Neural cell (in vitro differentiated cells): ENCODE measurements at regions not wholly inside any gene's neighbourhood (a gene's known extent, or its start where the extent isn't known, plus 50 kb on each side); places are given as distances from the start of the nearest gene placed in this dataset.

ENCODE experiments used
- H2AFZ ChIP-seq: fragments of 200-600, 300-800 bp; sonication (generic), shearing (Covaris generic); 2 replicates; pipeline ENCODE4 v1.6.0; 2014; ENCODE audit warnings: low read depth, mild to moderate bottlenecking, antibody characterized with exemption, low read length, moderate library complexity
- H3F3A ChIP-seq: fragments of 200-600 bp; shearing (Covaris generic); 2 replicates; pipeline ENCODE4 v1.6.1; 2016; ENCODE audit warnings: mild to moderate bottlenecking, moderate library complexity, mixed read lengths, antibody characterized with exemption, low read length; ENCODE audit not compliant: insufficient read depth, poor library complexity, severe bottlenecking
- H3K27ac ChIP-seq: fragments of 200-600, 300-800 bp; sonication (generic), shearing (Covaris generic); 2 replicates; pipeline ENCODE4 v1.5.1; 2014; ENCODE audit warnings: mild to moderate bottlenecking, low read length, moderate library complexity
- H3K27me3 ChIP-seq: fragments of 300-800, 200-600 bp; sonication (generic), shearing (Covaris generic); 2 replicates; pipeline ENCODE4 v1.6.0; 2014; ENCODE audit warnings: mild to moderate bottlenecking, low read depth, low read length, moderate library complexity; ENCODE audit not compliant: insufficient read depth
- H3K36me3 ChIP-seq: fragments of 300-800, 200-600 bp; sonication (generic), shearing (Covaris generic); 2 replicates; pipeline ENCODE4 v1.5.1; 2014; ENCODE audit warnings: mild to moderate bottlenecking, antibody characterized with exemption, low read length, moderate library complexity; ENCODE audit not compliant: insufficient read depth
- H3K4me2 ChIP-seq: fragments of 300-800, 200-600 bp; sonication (generic), shearing (Covaris generic); 2 replicates; pipeline ENCODE4 v1.6.0; 2014; ENCODE audit warnings: mild to moderate bottlenecking, low read length
- H3K4me3 ChIP-seq: fragments of 300-800, 200-600 bp; sonication (generic), shearing (Covaris generic); 2 replicates; pipeline ENCODE4 v1.5.1; 2014; ENCODE audit warnings: mild to moderate bottlenecking, low read length, moderate library complexity
- H3K79me2 ChIP-seq: fragments of 200-600 bp; shearing (Covaris generic); replicated peaks from 2 replicates; pipeline ENCODE4 v1.6.0; 2014; ENCODE audit warnings: mild to moderate bottlenecking, low read length, moderate library complexity; ENCODE audit not compliant: insufficient read depth
- H3K9ac ChIP-seq: fragments of 300-800, 200-600 bp; sonication (generic), shearing (Covaris generic); 2 replicates; pipeline ENCODE4 v1.6.1; 2016; ENCODE audit warnings: mild to moderate bottlenecking, low read length, mixed read lengths
- H3K9me2 ChIP-seq: fragments of 200-600 bp; shearing (Covaris generic); 2 replicates; pipeline ENCODE4 v1.6.1; 2016; ENCODE audit warnings: mild to moderate bottlenecking, low read length, mixed read lengths; ENCODE audit not compliant: insufficient read depth
- H3K9me3 ChIP-seq: fragments of 200-600, 300-800 bp; sonication (generic), shearing (Covaris generic); 2 replicates; pipeline ENCODE4 v1.6.1; 2016; ENCODE audit warnings: mild to moderate bottlenecking, mixed run types, low read length, moderate library complexity, mixed read lengths
- H4K20me1 ChIP-seq: fragments of 200-600 bp; shearing (Covaris generic); 2 replicates; pipeline ENCODE4 v1.6.1; 2016; ENCODE audit warnings: mild to moderate bottlenecking, mixed run types; ENCODE audit not compliant: insufficient read depth
- TAF1 ChIP-seq: IDR thresholded peaks from 2 replicates; pipeline ENCODE4 v1.6.1; 2012; ENCODE audit warnings: low read depth

GRCh38 chr13:44626176-44626575 lies 50.0 kb upstream of the TSC22D1 start:
- no peak overlapping the region for H2AFZ ChIP-seq
- no peaks in the 10 kb centered on the region for H3K9me2 ChIP-seq
- no peak overlapping the region for H3K4me3 ChIP-seq
- H4K20me1 ChIP-seq: no peaks in the 10 kb centered on the region
- H3K36me3 ChIP-seq: no peaks in the 10 kb centered on the region
- no peaks in the 10 kb centered on the region for H3K9me3 ChIP-seq
- H3K27ac ChIP-seq: no peak overlapping the region
- no peak for TF ChIP-seq TAF1
- H3F3A ChIP-seq: no peaks in the 10 kb centered on the region
- H3K9ac ChIP-seq: no peak overlapping the region
- H3K79me2 ChIP-seq: no peaks in the 10 kb centered on the region
- H3K27me3 ChIP-seq: no peaks in the 10 kb centered on the region
- H3K4me2 ChIP-seq: no peak overlapping the region
